Hepatocyte (in vitro differentiated cells): ENCODE measurements at regions not wholly inside any gene's neighbourhood (a gene's known extent, or its start where the extent isn't known, plus 50 kb on each side); places are given as distances from the start of the nearest gene placed in this dataset.

ENCODE experiments used
- DNase-seq: peaks from one replicate; pipeline ENCODE4 v3.0.0-alpha.2; 2016; ENCODE audit warnings: low spot score
- H2AFZ ChIP-seq: fragments of 200-600 bp; sonication (generic); 2 replicates; pipeline ENCODE4 v1.6.0; 2016; ENCODE audit warnings: antibody characterized with exemption, mild to moderate bottlenecking
- H3K27ac ChIP-seq: fragments of 200-600 bp; sonication (generic); 2 replicates; pipeline ENCODE4 v1.5.1; 2016; ENCODE audit warnings: mild to moderate bottlenecking
- H3K27me3 ChIP-seq: fragments of 200-600 bp; sonication (generic); 2 replicates; pipeline ENCODE4 v1.6.1; 2016
- H3K36me3 ChIP-seq: fragments of 200-600 bp; sonication (generic); replicated peaks from 2 replicates; pipeline ENCODE4 v1.5.1; 2016; ENCODE audit warnings: low read depth; ENCODE audit not compliant: insufficient read depth
- H3K4me1 ChIP-seq: fragments of 200-600 bp; sonication (generic); 2 replicates; pipeline ENCODE4 v1.5.1; 2016; ENCODE audit warnings: mild to moderate bottlenecking, moderate library complexity; ENCODE audit not compliant: insufficient read depth
- H3K4me2 ChIP-seq: fragments of 200-600 bp; sonication (generic); 2 replicates; pipeline ENCODE4 v1.6.0; 2016
- H3K4me3 ChIP-seq: fragments of 200-600 bp; sonication (generic); 2 replicates; pipeline ENCODE4 v1.5.1; 2016; ENCODE audit warnings: mild to moderate bottlenecking
- H3K79me2 ChIP-seq: fragments of 200-600 bp; sonication (generic); 2 replicates; pipeline ENCODE4 v1.6.0; 2017; ENCODE audit warnings: mild to moderate bottlenecking
- H3K9me2 ChIP-seq: fragments of 200-600 bp; sonication (generic); replicated peaks from 2 replicates; pipeline ENCODE4 v1.6.0; 2017; ENCODE audit warnings: mild to moderate bottlenecking; ENCODE audit not compliant: insufficient read depth
- H3K9me3 ChIP-seq: fragments of 200-600 bp; sonication (generic); 2 replicates; pipeline ENCODE4 v1.5.1; 2016; ENCODE audit warnings: low read depth, mild to moderate bottlenecking
- H4K20me1 ChIP-seq: fragments of 200-600 bp; sonication (generic); 2 replicates; pipeline ENCODE4 v1.6.0; 2016; ENCODE audit warnings: mild to moderate bottlenecking; ENCODE audit not compliant: insufficient read depth, poor library complexity, severe bottlenecking
- CTCF ChIP-seq: fragments of 200-600 bp; sonication (generic); IDR thresholded peaks from 2 replicates; pipeline ENCODE4 v1.5.1; 2016; ENCODE audit warnings: antibody characterized with exemption, mild to moderate bottlenecking; ENCODE audit not compliant: poor library complexity
- EZH2 ChIP-seq: fragments of 200-600 bp; sonication (generic); IDR thresholded peaks from 2 replicates; pipeline ENCODE4 v1.6.1; 2016; ENCODE audit warnings: antibody characterized with exemption, mild to moderate bottlenecking, borderline replicate concordance
- EZH2phosphoT487 ChIP-seq: fragments of 200-600 bp; sonication (generic); IDR thresholded peaks from one replicate; pipeline ENCODE4 v1.6.1; 2018; ENCODE audit warnings: antibody characterized with exemption, mild to moderate bottlenecking, low read depth, moderate library complexity; ENCODE audit not compliant: unreplicated experiment, severe bottlenecking
- WGBS: methylation state at CpG from one replicate; pipeline ENCODE4 v1.1.6; 2016; ENCODE audit warnings: low lambda C conversion rate; ENCODE audit errors: missing lambda C conversion rate; 5-methylcytosine and 5-hydroxymethylcytosine counted together

GRCh38 chr6:95489185-95489863, 88.0 kb upstream of the MANEA start:
- H3K9me2 ChIP-seq: no peaks in the 10 kb centered on the region

GRCh38 chr6:95496769-95497426, 80.4 kb upstream of the MANEA start:
- no peaks in the 10 kb centered on the region for H3K4me1 ChIP-seq
- no peaks in the 10 kb centered on the region for H4K20me1 ChIP-seq
- no peak overlapping the region for H3K27ac ChIP-seq
- no peak for TF ChIP-seq EZH2
- TF ChIP-seq CTCF: no peak
- TF ChIP-seq EZH2phosphoT487: no peak
- no peaks in the 10 kb centered on the region for H3K79me2 ChIP-seq
- H3K36me3 ChIP-seq: no peaks in the 10 kb centered on the region
- no peak overlapping the region for H2AFZ ChIP-seq
- no peak for DNase-seq
- no peak overlapping the region for H3K4me2 ChIP-seq
- WGBS: 96% methylated on average over 23 of the region's 28 CpGs
- H3K4me3 ChIP-seq: no peak overlapping the region
- H3K9me2 ChIP-seq: no peaks in the 10 kb centered on the region
- no peaks in the 10 kb centered on the region for H3K27me3 ChIP-seq
- H3K9me3 ChIP-seq: no peaks in the 10 kb centered on the region

More at GRCh38 chr6:95489185-95489863, 88.0 kb upstream of the MANEA start:
- Histone ChIP-seq H3K27me3 (no peaks in the 10 kb centered on the region), H3K27ac (no peak overlapping the region), H4K20me1 (no peaks in the 10 kb centered on the region), H3K9me3 (no peaks in the 10 kb centered on the region), H3K36me3 (no peaks in the 10 kb centered on the region), H3K79me2 (no peaks in the 10 kb centered on the region), H3K4me1 (no peaks in the 10 kb centered on the region), H3K4me3 (no peak overlapping the region), H3K4me2 (no peak overlapping the region), H2AFZ (no peak overlapping the region)
- TF ChIP-seq EZH2: no peak
- TF ChIP-seq EZH2phosphoT487: no peak
- no peak for TF ChIP-seq CTCF
- no peak for DNase-seq
- 59% methylated on average over 3 of the region's 3 CpGs for WGBS

GRCh38 chr6:95501032-95501904, 76.1 kb upstream of the MANEA start:
- no peaks in the 10 kb centered on the region for H3K79me2 ChIP-seq
- DNase-seq: no peak
- 91% methylated on average over 4 of the region's 4 CpGs for WGBS
- H3K9me3 ChIP-seq: no peaks in the 10 kb centered on the region
- H3K36me3 ChIP-seq: no peaks in the 10 kb centered on the region
- no peaks in the 10 kb centered on the region for H3K9me2 ChIP-seq
- H3K27ac ChIP-seq: no peak overlapping the region
- no peaks in the 10 kb centered on the region for H3K27me3 ChIP-seq
- H4K20me1 ChIP-seq: no peaks in the 10 kb centered on the region
- TF ChIP-seq CTCF: no peak
- no peak for TF ChIP-seq EZH2
- no peak overlapping the region for H3K4me3 ChIP-seq
- no peak overlapping the region for H2AFZ ChIP-seq
- no peak overlapping the region for H3K4me2 ChIP-seq
- H3K4me1 ChIP-seq: no peaks in the 10 kb centered on the region
